ELR (cell line): ENCODE measurements at regions not wholly inside any gene's neighbourhood (a gene's known extent, or its start where the extent isn't known, plus 50 kb on each side); places are given as distances from the start of the nearest gene placed in this dataset.
A peak's percentile ranks its signal among the peaks of the same experiment; 100 is the strongest.
"Not testable (repeated sequence)": the region's sequence is repeated elsewhere in the genome, so short reads cannot be mapped to it uniquely, and the experiment has no call there.

Experiments used
- DNase-seq: peaks from one replicate; pipeline ENCODE4 v3.0.0-alpha.2; 2015; ENCODE audit warnings: low read depth

DNA sequence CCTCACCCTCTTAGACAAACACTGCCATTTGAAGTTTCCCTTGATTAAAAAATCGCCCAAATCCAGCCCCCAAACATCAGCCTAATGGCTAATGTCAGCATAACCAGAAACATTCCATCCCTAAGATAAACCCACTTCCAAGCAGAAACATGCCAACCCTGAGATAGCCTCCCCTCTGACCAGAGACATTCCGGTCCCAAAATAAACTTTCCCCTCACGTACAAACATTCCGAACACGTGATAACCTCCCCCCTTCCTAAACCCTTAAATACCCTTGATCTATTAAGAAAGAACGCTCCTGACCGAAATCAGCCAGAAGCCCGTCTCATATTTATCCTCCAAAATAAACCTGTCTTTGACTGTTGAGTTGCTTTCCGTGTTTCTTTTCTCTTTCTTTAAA is 237.2 kb downstream of the ASMT start:
- DNase-seq = no peak

DNA sequence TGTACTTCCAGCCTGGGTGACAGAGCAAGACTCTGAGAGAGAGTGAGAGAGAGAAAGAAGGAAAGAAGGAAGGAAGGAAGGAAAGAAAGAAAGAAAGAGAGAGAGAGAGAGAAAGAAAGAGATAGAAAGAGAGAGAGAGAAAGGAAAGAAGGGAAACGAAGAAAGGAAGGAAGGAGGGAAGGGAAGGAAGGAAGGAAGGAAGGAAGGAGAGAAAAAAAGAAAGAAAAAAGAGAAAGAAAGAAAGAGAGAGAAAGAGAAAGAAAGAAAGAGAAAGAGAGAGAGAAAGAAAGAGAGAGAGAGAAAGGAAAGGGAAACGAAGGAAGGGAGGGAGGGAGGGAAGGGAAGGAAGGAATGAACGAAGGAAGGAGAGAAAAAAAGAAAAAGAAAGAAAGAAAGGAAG is 238.6 kb downstream of the ASMT start:
- no peak for DNase-seq

DNA sequence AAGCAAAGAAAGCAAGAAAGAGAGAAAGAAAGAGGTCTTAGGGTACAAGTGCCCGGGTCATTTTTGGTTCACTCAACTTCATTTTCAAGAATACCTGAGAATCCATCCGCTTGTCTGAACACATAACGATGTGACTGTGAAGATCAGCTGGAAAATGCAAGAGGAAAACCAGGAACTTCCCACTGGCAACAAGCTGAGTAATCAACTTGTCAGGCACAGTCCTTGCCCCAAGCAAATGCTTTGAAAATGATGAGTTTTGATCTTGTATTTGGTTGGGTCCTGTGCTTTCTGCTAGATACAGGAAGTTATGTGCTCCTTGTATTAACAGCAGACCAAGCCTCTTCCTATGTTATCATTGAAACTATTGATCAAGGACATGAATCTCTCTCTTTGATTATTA is 239.1 kb downstream of the ASMT start:
- no peak for DNase-seq

DNA sequence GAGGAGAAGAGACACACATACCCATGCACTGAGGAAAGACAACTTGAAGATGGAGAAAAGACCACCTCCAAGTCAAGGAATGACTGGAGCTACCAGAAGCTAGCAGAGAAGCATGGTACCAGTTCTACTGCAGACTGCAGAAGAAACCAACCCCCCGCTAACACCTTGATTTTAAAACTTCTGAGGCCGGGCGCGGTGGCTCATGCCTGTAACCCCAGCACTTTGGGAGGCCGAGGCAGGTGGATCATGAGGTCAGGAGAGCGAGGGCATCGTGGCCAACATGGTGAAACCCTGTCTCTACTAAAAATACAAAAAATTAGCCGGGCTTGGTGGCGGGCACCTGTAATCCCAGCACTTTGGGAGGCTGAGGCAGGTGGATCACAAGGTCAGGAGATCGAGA is 240.0 kb downstream of the ASMT start:
- not testable (repeated sequence) for DNase-seq

DNA sequence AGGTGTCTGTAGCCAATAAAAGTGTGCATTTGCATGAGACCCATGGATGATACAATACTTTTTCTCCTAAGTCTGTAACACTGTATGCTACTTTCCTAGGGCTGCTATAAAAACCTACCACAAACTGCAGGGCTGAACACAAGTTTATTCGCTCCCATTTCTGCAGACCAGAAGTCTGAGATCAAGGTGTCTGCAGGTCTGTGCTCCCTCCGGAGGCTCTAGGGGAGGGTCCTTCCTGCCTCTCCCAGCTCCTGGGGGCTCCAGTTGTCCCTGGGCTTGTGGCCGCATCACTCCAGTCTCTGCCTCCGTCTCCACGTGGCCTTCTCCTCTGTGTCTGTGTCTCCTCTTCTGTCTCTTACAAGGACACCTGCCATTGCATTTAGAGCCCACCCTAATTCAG is 244.4 kb downstream of the ASMT start:
- not testable (repeated sequence) for DNase-seq

- no peak for DNase-seq
Measured at GRCh38 chrX:1860936-1861594, 246.2 kb downstream of the ASMT start.

DNA sequence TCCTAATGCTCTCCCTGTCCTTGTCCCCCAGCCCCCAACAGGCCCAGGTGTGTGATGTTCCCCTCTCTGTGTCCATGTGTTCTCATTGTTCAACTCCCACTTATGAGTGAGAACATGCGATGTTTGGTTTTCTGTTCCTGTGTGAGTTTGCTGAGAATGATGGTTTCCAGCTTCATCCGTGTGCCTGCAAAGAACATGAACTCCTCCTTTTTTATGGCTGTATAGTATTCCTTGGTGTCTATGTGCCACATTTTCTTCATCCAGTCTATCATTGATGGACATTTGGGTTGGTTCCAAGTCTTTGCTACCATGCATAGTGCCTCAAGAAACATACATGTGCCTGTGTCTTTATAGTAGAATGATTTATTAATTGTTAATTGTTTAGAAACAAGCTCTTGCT is 249.1 kb downstream of the ASMT start:
- not testable (repeated sequence) for DNase-seq

DNA sequence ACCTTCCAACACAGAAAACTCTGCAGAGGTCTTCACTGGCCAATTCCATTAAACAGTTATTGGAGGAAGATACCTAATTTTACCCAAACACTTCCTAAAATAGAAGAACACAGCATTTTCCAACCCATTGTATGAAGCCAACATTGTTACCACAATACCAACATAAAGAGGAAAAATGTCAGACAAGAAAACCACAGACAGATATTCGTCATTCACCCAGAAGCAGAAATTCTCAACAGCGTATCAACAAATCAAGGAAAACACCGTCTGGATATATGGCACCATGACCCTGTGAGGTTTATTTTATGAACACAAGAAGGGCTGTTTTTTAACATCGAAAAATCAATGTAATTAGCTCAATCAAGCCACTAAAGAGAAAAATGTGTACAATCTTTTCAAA is 255.6 kb downstream of the ASMT start:
- DNase-seq = no peak

DNA sequence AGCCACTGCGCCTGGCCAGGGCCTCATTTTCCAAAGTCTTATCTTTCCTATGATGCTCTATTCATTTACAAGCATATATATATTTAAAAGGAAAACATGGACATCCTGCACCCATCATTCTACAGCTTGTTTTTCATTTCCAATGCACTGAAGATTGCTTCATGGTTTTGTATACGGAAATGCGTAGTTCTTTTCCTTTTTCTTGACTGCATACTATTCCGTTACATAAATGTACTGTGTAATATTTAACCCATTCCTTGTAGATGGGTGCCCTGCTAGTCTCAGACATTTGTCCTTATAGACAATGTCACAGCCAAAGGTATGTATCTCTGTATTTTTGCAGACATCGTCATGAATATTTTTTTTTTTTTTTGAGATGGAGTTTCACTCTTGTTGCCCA is 257.0 kb downstream of the ASMT start:
- no peak for DNase-seq

- DNase-seq = no peak
Measured at GRCh38 chrX:1873671-1874070, 258.8 kb downstream of the ASMT start.

- no peak for DNase-seq
Measured at GRCh38 chrX:1874416-1874815, 259.6 kb downstream of the ASMT start.

- DNase-seq = no peak
Measured at GRCh38 chrX:1874899-1875298, 260.0 kb downstream of the ASMT start.

GRCh38 chrX:1876041-1876440 is 261.2 kb downstream of the ASMT start:
- no peak for DNase-seq

- DNase-seq = no peak
Measured at GRCh38 chrX:1877780-1878179, 262.9 kb downstream of the ASMT start.

GRCh38 chrX:1880884-1881817 is 266.3 kb downstream of the ASMT start:
- not testable (repeated sequence) for DNase-seq

DNA sequence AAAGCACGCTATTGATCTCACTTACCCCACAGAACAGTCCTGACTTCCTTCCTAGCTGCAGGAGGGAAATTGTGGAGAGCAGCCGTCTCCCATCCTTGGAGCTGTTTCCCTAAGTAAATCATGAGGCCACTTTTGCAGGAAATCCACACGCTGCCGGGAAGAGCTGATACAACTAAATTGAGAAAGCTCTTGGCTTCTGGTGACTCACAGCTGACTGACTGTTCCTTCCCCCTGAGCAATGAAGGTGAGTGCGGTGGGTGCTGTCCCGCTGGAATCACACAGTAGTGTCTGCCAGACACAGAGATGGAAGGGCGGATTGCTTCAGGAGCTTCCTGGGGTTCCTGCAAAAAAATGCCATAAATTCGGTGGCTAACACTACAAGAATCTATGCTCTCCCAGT is 268.9 kb downstream of the ASMT start:
- peak; percentile 17 for DNase-seq

GRCh38 chrX:1884446-1884845 is 269.6 kb downstream of the ASMT start:
- DNase-seq = no peak

DNA sequence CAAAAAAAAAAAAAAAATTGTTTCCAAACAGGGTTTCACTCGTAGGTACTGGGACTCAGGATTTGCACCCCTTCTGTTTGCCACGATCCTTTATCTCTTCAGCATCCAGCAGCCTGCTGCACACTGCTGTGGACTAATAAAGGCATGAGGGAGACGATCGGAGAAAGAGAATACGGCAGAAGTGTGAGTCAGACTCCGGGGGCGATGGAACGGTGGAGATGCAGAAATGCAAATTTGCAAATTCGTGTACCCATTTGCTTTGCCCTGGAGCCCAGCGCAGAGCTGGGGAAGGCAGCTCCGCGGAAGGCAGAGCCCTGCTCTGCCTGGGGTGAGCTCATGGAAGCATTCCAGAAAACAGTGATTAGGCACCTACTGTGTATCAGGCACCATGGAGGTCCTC is 270.3 kb downstream of the ASMT start:
- DNase-seq = no peak

- DNase-seq = not testable (repeated sequence)
Measured at GRCh38 chrX:1888305-1888704, 273.4 kb downstream of the ASMT start.

DNA sequence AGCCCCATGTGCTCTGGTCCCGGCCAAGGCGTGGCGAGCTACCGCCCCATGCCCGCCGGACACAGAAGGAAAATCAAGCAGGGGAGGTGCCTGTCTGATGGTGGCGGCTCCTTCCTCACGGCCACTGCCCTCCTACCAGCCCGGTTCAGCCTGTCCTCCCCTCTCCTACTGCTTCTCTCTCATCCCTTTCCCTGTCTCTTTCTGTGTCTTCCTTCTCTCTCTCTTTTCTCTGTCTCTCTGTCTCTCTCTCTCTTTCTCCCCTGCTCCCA is 279.1 kb downstream of the ASMT start:
- no peak for DNase-seq

DNA sequence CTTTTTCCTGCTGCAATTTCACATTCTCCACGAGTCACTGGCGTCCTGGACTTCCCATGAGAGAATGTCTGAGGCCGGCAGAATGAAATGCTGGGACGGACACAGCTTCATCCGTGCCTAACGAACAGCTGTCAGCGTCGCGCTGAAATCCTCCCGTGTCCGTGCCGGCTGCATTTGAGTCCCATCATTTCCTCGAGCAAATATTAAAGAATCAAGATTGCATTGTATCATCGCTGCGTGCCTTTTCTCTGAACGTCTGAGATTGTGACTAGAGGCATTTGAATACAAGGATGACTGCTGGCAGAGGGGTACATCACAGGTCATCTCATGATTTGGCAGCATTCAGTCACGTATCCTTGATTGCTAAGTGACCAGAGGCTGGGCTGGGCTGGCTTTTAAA is 279.9 kb downstream of the ASMT start:
- DNase-seq = no peak

- DNase-seq = no peak
Measured at GRCh38 chrX:1895583-1895982, 280.7 kb downstream of the ASMT start.

DNA sequence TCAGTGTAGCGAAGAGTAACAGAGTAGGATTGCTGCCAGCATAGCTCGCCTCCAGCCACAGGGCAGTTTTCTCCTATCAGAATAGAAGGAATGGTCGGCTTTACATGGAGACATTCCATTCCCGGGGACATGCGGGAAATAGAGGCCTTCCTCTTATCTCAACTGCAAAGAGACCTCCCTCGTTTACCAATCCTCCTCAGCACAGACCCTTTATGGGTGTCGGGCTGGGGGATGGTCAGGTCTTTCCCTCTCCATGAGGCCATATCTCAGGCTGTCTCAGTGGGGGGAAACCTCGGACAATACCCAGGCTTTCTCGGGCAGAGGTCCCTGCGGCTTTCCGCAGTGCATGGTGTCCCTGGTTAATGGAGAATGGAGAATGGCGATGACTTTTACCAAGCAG is 285.0 kb downstream of the ASMT start:
- no peak for DNase-seq

- DNase-seq = no peak
Measured at GRCh38 chrX:1902901-1903235, 288.0 kb downstream of the ASMT start.
